ENCODE measurements at regions not wholly inside any gene's neighbourhood (a gene's known extent, or its start where the extent isn't known, plus 50 kb on each side); places are given as distances from the start of the nearest gene placed in this dataset.

DNA sequence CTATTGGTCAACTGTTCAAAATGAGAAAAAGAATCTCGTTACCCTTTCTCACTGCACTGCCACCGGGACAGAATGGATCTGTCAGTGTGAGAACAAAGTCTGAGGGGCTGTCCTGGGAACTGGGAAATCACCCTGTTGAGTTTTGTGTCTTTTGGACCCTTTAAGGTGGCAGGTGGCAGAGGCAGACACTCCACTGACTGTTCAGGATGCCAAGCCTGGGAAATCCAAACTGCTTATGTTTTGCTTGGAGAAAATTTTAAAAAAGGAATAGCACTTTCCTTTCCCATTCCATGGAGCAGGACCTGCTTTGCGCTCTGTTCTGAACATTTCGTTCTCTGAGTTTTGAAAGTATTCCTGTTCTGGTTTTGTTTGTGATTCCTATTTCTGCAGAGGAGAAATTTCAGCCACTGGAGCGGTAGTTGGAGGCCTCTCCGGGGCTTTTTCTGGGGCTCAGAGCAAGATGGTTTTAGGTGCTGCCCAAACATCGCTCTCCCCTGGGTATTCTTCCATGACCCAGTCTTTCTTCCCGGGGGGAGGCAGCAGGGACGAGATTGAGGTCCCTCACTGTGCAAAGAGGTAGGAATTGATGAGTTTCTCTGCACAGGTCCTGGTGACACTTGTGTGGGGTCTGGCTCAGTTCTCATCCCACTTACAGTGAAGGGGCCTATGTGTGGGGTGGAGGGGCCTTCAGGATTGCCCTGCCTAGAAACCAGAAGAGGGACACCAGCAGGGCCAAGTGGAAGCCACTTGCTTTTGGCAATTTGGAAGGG, 138.5 kb upstream of the SYT13 start:
- TF ChIP-seq, protein P1, sequence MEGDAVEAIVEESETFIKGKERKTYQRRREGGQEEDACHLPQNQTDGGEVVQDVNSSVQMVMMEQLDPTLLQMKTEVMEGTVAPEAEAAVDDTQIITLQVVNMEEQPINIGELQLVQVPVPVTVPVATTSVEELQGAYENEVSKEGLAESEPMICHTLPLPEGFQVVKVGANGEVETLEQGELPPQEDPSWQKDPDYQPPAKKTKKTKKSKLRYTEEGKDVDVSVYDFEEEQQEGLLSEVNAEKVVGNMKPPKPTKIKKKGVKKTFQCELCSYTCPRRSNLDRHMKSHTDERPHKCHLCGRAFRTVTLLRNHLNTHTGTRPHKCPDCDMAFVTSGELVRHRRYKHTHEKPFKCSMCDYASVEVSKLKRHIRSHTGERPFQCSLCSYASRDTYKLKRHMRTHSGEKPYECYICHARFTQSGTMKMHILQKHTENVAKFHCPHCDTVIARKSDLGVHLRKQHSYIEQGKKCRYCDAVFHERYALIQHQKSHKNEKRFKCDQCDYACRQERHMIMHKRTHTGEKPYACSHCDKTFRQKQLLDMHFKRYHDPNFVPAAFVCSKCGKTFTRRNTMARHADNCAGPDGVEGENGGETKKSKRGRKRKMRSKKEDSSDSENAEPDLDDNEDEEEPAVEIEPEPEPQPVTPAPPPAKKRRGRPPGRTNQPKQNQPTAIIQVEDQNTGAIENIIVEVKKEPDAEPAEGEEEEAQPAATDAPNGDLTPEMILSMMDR (IDR thresholded peaks at IDR 0.05; ENCODE audit: low read depth, low read length) = no peak
- TF ChIP-seq EZH2phosphoT487 (IDR thresholded peaks at IDR 0.05; ENCODE audit: low read depth) = no peak

Data from OCI-LY3 (cell line).